Activated CD4-positive, alpha-beta T cell treated with anti-CD3 and anti-CD28 coated beads, Interleukin-2, Interleukin-4, amounts not matched to agents 100 ng/mL and 50 ng/mL, durations not matched to agents 16 hours and 8 hours (primary cell): ENCODE measurements at regions not wholly inside any gene's neighbourhood (a gene's known extent, or its start where the extent isn't known, plus 50 kb on each side); places are given as distances from the start of the nearest gene placed in this dataset.

Experiments
- DNase-seq: peaks from one replicate; pipeline ENCODE4 v3.0.0-alpha.2; 2020; ENCODE audit warnings: low spot score

DNA sequence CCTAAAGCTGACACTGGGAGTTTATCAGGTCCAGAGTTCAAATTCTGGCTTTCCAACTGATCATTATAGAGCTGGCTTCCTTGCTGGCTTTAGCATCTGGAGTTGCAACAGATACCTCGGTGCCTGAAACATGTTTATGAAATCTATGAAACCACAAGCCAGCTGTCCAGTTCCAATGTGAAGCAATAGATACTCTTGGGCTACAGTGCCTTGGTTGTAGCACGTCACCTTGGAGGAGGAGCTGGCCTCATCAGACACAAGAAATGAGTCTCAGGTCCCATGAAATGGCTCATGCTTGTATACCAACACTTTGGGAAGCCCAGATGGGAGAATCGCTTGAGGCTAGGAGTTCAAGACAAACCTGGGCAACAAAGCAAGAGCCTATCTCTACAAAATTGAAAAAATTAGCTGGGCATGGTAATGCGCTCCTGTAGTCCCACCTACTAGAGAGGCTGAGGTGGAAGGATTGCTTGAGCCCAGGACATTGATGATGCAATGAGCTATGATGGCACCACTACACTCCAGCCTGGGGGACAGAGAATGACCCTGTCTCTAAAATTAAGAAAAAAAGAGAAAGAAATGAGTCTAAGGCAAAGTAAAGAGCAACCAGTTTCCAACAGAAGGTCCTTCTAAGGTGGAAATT, 132.5 kb upstream of the ZNF648 start:
- no peak for DNase-seq

- DNase-seq = no peak
Observed at GRCh38 chr1:182192966-182193365, 131.5 kb upstream of the ZNF648 start.

DNA sequence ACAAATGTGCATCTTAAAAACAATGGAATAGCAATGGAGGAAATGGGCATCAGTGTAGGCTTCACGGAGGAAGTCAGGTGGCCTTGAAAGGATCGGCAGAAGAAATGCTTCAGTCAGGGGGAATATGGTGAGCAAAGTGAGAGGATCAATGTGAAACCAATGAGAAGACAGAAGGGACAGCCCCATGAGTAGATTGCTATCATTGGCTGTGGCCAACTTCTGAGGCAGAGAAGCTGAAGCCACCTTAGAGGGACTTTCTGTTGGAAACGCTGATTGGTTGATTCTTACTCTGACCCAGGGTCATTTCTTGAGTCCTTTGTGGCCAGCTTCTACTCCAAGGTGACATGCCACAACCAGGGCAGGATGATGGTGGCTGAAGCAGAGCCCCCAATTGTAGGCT, 130.7 kb upstream of the ZNF648 start:
- DNase-seq = peak; percentile 1

- no peak for DNase-seq
Observed at GRCh38 chr1:182191381-182192115, 130.0 kb upstream of the ZNF648 start.

DNA sequence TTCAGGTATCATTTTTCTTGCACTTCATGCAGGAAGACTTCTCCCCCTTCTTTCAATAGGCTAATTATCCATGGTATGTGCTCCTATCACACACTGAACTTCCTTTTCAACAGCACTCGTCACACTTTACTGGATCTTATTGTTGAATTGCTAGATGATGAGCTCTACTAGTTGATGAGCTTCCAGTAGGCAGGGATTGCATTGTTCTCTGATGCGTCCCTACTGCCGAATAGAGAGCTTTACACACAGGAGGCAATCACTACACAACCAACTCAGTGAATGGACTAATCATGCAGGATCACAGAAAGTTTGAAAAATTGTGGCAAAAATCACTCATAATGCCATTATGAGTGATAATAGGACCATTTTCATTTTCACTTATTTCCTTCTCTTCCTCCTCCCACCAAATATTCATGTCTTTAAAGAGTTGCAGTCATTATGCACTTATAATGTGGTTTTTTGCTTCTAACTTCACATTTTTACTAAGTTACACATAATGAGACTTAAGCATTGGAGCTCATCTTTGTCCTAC, 128.1 kb upstream of the ZNF648 start:
- peak; percentile 40 for DNase-seq

DNA sequence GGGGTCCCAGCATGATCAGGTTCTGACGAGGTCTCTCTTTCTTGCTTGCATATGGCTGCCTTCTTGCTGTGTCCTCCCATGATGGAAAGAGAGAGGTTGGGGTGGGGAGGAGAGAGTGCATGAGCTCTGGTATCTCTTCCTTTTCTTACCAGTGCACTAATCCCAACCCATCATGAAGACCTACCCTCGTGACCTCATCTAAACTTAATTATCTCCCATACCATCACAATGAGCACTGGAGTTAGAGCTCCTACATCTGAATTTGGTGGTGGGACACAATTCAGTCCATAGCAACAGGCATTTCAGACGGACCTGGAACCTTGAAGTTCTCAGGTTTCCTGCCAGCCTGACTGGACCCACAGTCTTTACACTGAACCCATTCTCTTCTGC, 125.2 kb upstream of the ZNF648 start:
- DNase-seq = no peak

GRCh38 chr1:182185842-182186756, 124.6 kb upstream of the ZNF648 start:
- no peak for DNase-seq

- DNase-seq = no peak
Observed at GRCh38 chr1:182185136-182185535, 123.6 kb upstream of the ZNF648 start.

DNA sequence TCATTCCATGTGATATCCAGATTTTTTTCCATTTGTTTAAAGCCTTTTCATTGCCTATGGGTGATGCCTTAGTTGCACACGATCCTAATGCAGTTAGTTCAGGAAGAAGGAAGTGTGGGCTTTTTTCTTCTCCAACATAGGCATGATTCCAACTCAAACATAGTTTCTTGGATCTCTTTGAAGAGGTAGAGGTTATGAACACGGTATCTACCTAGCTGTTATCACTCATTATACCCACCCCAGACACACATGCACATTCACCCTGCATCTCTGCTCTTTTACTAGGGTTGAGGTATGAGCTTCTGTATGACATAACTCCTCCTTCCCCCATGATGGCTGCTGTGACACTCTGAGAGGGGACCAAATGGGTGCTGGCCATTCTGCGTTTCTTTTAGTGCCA, 122.1 kb upstream of the ZNF648 start:
- no peak for DNase-seq

GRCh38 chr1:182182311-182182710, 120.8 kb upstream of the ZNF648 start:
- no peak for DNase-seq

- DNase-seq = no peak
Observed at GRCh38 chr1:182181167-182181572, 119.7 kb upstream of the ZNF648 start.

GRCh38 chr1:182175361-182175931, 113.9 kb upstream of the ZNF648 start:
- DNase-seq = no peak

GRCh38 chr1:182174513-182174855, 113.0 kb upstream of the ZNF648 start:
- DNase-seq = no peak

- DNase-seq = no peak
Observed at GRCh38 chr1:182173808-182174512, 112.4 kb upstream of the ZNF648 start.

DNA sequence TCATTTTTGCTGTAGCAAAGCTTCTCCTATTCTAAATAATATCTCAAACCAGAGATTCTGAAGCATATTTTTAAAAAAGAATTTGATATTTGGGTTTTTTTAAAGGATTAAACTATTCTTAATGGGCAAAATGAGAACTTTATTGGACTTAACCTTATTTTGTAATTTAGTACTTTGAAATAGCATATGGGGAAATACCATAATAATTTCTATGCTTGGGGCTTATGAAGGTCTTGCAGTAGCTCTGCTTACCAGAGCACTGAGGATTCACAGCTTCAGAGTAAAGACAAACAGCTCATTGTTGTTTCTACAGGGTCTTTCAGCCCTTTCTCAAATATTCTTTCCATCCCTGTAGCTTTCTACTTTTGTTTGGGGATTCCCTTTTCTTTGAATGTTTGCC, 111.2 kb upstream of the ZNF648 start:
- no peak for DNase-seq

DNA sequence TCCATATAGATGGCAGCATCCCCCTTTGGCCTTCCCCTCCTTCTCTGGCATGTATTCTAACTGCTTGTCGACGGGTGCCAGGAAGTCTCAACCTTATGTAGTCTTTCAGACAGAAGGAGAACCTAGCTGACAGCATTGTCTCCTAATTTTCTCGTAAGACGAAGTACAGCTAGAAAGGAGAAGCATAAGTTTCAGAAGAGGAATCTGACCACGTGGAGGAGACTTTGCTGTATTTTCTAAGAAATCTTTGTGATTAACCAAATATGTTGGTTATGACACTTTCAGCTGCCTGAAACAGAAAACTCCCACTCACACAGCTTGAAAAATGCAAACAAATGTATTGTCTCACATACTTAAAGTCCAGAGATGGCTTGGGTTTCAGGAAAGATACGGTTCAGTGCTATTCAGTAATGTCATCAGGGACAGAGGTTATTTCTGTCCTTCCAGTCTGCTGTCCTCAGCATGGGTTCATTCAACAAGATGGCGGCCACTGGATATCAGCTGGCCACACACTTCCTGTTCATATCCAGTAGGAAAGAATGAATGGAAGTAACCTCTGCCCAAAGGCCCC, 109.5 kb upstream of the ZNF648 start:
- DNase-seq = no peak

DNA sequence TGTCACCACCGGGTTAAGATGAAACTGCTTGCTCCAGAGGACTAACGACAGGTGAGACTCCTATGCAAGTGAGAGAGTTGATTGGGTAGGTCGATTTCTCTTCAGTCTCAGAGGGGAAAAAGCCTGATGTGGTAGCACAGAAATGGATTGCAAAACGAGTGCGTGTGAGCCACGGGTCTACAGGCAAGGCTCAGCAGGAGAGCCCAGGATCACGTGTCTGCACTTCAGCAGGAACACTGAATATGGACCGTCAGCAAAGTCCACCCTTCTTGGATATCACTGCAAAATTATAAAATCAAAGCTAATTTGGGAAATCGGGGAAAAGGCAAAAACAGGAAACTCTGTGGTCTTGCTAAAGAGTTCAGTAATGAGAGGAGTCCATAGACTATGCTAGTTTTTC, 107.7 kb upstream of the ZNF648 start:
- no peak for DNase-seq

DNA sequence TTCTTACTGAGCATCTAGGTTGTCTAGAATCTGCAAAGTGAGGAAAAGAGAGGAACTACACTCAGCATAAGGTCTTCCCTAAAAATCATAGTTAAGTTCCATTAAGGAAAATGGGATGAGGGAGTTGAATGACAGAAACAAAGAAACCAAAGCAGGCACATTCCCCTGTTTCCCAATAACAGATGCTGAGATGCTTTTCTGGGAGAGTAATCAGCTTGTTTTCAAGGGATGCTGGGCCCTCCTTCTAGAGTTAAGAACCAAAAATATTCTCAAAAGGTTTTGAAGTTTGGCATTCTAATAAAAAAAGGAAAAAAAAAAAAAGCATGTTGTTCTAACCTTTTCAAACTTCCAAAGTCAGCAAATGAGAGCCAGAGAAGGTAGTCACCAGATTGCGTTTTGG, 105.2 kb upstream of the ZNF648 start:
- no peak for DNase-seq

DNA sequence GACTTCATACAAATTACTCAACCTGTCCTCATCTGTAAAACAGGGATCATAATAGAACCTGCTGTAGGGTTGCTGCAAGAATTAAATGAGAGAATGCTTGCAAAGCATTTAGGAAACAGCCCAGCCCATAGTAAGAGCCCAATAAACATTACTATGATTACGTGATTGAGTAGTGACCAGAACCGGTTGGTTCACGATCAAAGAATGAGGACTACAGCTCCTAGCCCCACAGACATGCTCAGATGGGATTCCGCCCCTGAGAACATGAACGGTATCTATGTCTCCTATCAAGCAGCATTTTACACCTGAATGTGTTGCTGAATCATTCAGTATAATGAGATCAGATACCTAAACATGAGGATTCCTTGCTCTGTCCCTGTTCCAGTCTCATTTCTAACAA, 104.8 kb upstream of the ZNF648 start:
- no peak for DNase-seq

GRCh38 chr1:182164273-182164672, 102.8 kb upstream of the ZNF648 start:
- DNase-seq = no peak

DNA sequence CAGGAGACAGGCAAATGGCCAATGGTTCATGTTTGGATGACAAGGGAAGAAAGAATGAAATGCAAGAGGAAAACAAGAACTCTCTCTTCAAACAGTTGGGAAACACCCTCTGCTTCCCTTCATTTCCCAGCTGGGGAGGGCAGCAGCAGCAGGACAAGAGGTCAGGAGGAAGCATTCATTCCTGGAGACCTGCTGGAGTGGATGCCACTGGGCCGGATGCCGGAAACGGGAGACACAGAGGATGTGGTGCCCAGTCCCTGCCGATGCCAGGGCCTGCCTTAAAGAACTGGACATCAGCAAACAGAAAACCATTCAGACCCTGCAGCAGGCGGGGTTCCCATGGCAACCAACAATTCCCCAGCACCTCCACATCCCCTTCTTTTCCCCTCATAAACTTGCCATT, 102.3 kb upstream of the ZNF648 start:
- DNase-seq = no peak
